IMR-90 (cell line): ENCODE measurements at regions not wholly inside any gene's neighbourhood (a gene's known extent, or its start where the extent isn't known, plus 50 kb on each side); places are given as distances from the start of the nearest gene placed in this dataset.

Source experiments
- ATAC-seq: fragments of 200-7000 bp; cut with Tn5 transposase; 2 replicates; pipeline ENCODE4 v1.9.1; 2020; ENCODE audit warnings: low read depth, mild to moderate bottlenecking, moderate library complexity
- BruUV-seq: library from RNA; stranded (reverse); fragments of 400-500 nt; replicated peaks from 2 replicates; lab custom pipeline; 2021; lab: Mats Ljungman, UMichigan
- CTCF ChIA-PET: fragments of 300-600 bp; formaldehyde crosslinking; extraction: SDS; loops from one replicate; lab custom pipeline; 2021; ENCODE audit warnings: antibody characterized with exemption; lab: Yijun Ruan, JAX
- POLR2A ChIA-PET: fragments of 300-600 bp; sonication (Branson Sonifier 250); formaldehyde crosslinking; loops from one replicate; lab custom pipeline; 2022; ENCODE audit warnings: antibody characterized with exemption; ENCODE audit not compliant: unreplicated experiment; lab: Charles Lee
- DNase-seq: peaks from one replicate; pipeline ENCODE4 v3.0.0; 2013
- H2AFZ ChIP-seq: replicated peaks from 2 replicates; pipeline ENCODE3; 2013; ENCODE audit warnings: low read length, mild to moderate bottlenecking; ENCODE audit not compliant: poor library complexity
- H2AK5ac ChIP-seq: 2 replicates; pipeline ENCODE4 v1.6.1; 2013; ENCODE audit warnings: low read depth, low read length, inconsistent platforms
- H2AK9ac ChIP-seq: replicated peaks from 2 replicates; pipeline ENCODE3; 2013; ENCODE audit warnings: mild to moderate bottlenecking, low read depth, low read length, moderate library complexity; ENCODE audit not compliant: poor library complexity
- H2BK120ac ChIP-seq: 2 replicates; pipeline ENCODE4 v1.6.1; 2013; ENCODE audit warnings: low read depth, low read length, inconsistent platforms
- H2BK15ac ChIP-seq: 3 replicates; pipeline ENCODE4 v1.6.1; 2013; ENCODE audit warnings: low read depth, low read length, inconsistent platforms
- H2BK20ac ChIP-seq: 2 replicates; pipeline ENCODE4 v1.6.1; 2013; ENCODE audit warnings: low read depth, mild to moderate bottlenecking, inconsistent platforms, low read length, moderate library complexity
- H2BK5ac ChIP-seq: 2 replicates; pipeline ENCODE4 v1.6.1; 2013; ENCODE audit warnings: mild to moderate bottlenecking, low read depth, low read length, inconsistent platforms; ENCODE audit not compliant: poor library complexity, severe bottlenecking
- H3K14ac ChIP-seq: replicated peaks from 2 replicates; pipeline ENCODE4 v1.6.1; 2013; ENCODE audit warnings: low read depth, low read length, inconsistent platforms
- H3K18ac ChIP-seq: 2 replicates; pipeline ENCODE4 v1.6.1; 2013; ENCODE audit warnings: low read depth, low read length, control low read depth
- H3K23ac ChIP-seq: 2 replicates; pipeline ENCODE4 v1.6.1; 2013; ENCODE audit warnings: low read depth, low read length, inconsistent platforms
- H3K27ac ChIP-seq: 2 replicates; pipeline ENCODE4 v1.5.1; 2013; ENCODE audit warnings: mild to moderate bottlenecking, control low read depth, low read length; ENCODE audit not compliant: insufficient read depth
- H3K27me3 ChIP-seq: 2 replicates; pipeline ENCODE4 v1.6.1; 2013; ENCODE audit warnings: low read length; ENCODE audit not compliant: control insufficient read depth, insufficient read depth
- H3K36me3 ChIP-seq: 2 replicates; pipeline ENCODE4 v1.6.1; 2013; ENCODE audit warnings: low read length, mixed read lengths; ENCODE audit not compliant: control insufficient read depth, insufficient read depth
- H3K4ac ChIP-seq: 2 replicates; pipeline ENCODE4 v1.6.1; 2013; ENCODE audit warnings: low read depth, low read length, inconsistent platforms
- H3K4me1 ChIP-seq: 2 replicates; pipeline ENCODE4 v1.6.1; 2013; ENCODE audit warnings: low read length, mixed read lengths; ENCODE audit not compliant: control insufficient read depth, insufficient read depth
- H3K4me2 ChIP-seq: 2 replicates; pipeline ENCODE4 v1.6.1; 2013; ENCODE audit warnings: low read depth, mild to moderate bottlenecking, control low read depth, low read length, moderate library complexity
- H3K4me3 ChIP-seq: 2 replicates; pipeline ENCODE4 v1.5.1; 2013; ENCODE audit warnings: low read depth, mild to moderate bottlenecking, control low read depth, low read length, moderate library complexity; ENCODE audit not compliant: insufficient read depth
- H3K56ac ChIP-seq: 2 replicates; pipeline ENCODE4 v1.6.1; 2013; ENCODE audit warnings: low read length, inconsistent platforms; ENCODE audit not compliant: insufficient read depth; ENCODE audit errors: extremely low read depth
- H3K79me1 ChIP-seq, 2 experiments: 2 replicates each; pipeline ENCODE4 v1.6.1; 2013; ENCODE audit warnings: low read length in 2 of 2, inconsistent platforms in 1 of 2, low read depth in 1 of 2
- H3K9ac ChIP-seq: 2 replicates; pipeline ENCODE4 v1.6.1; 2013; ENCODE audit warnings: low read depth, low read length, control low read depth
- H3K9me1 ChIP-seq: 2 replicates; pipeline ENCODE4 v1.6.1; 2013; ENCODE audit warnings: low read length, inconsistent platforms; ENCODE audit not compliant: insufficient read depth
- H3K9me3 ChIP-seq: 2 replicates; pipeline ENCODE4 v1.6.1; 2013; ENCODE audit warnings: low read length; ENCODE audit not compliant: control insufficient read depth, insufficient read depth
- H4K20me1 ChIP-seq: 2 replicates; pipeline ENCODE4 v1.6.1; 2013; ENCODE audit warnings: low read length, inconsistent platforms; ENCODE audit not compliant: insufficient read depth
- H4K5ac ChIP-seq: 2 replicates; pipeline ENCODE4 v1.6.1; 2013; ENCODE audit warnings: mild to moderate bottlenecking, low read depth, low read length, control low read depth
- H4K8ac ChIP-seq, 2 experiments: 2 replicates each; pipeline ENCODE4 v1.6.1; 2013; ENCODE audit warnings: low read depth in 2 of 2, low read length in 2 of 2, control low read depth in 1 of 2, inconsistent platforms in 1 of 2
- H4K91ac ChIP-seq: 2 replicates; pipeline ENCODE4 v1.6.1; 2013; ENCODE audit warnings: low read depth, low read length, inconsistent platforms; ENCODE audit not compliant: insufficient read depth
- BHLHE40 ChIP-seq: fragments of 150-350 bp; IDR thresholded peaks from 2 replicates; pipeline ENCODE4 v1.6.1; 2016; ENCODE audit warnings: mild to moderate bottlenecking, low read depth, low read length
- CEBPB ChIP-seq: IDR thresholded peaks from 2 replicates; pipeline ENCODE4 v1.6.1; 2012; ENCODE audit warnings: low read depth, low read length, improper control_type of control experiment
- CHD1 ChIP-seq: IDR thresholded peaks from 2 replicates; pipeline ENCODE4 v1.6.1; 2012; ENCODE audit warnings: low read depth, low read length, improper control_type of control experiment
- FOS ChIP-seq: fragments of 150-350 bp; IDR thresholded peaks from 2 replicates; pipeline ENCODE4 v1.6.1; 2016; ENCODE audit warnings: low read depth, low read length
- MAFK ChIP-seq: IDR thresholded peaks from 2 replicates; pipeline ENCODE4 v1.6.1; 2012; ENCODE audit warnings: low read depth, low read length, improper control_type of control experiment
- MXI1 ChIP-seq: IDR thresholded peaks from 2 replicates; pipeline ENCODE4 v1.6.1; 2012; ENCODE audit warnings: low read depth, mild to moderate bottlenecking, low read length, moderate library complexity, borderline replicate concordance
- NFE2L2 ChIP-seq: fragments of 150-350 bp; IDR thresholded peaks from 2 replicates; pipeline ENCODE4 v1.6.1; 2016; ENCODE audit warnings: low read depth, mild to moderate bottlenecking, low read length
- POLR2A ChIP-seq: IDR thresholded peaks from 2 replicates; pipeline ENCODE4 v1.6.1; 2012; ENCODE audit warnings: mild to moderate bottlenecking, low read depth, low read length
- RAD21 ChIP-seq: IDR thresholded peaks from 2 replicates; pipeline ENCODE4 v1.6.1; 2012; ENCODE audit warnings: low read length, improper control_type of control experiment
- RCOR1 ChIP-seq: IDR thresholded peaks from 2 replicates; pipeline ENCODE4 v1.6.1; 2012; ENCODE audit warnings: mild to moderate bottlenecking, low read length, improper control_type of control experiment; ENCODE audit not compliant: insufficient replicate concordance
- RFX5 ChIP-seq: IDR thresholded peaks from 2 replicates; pipeline ENCODE4 v1.8.0; 2012; ENCODE audit warnings: low read depth, mild to moderate bottlenecking, low read length, moderate library complexity
- SMC3 ChIP-seq: fragments of 150-350 bp; IDR thresholded peaks from 2 replicates; pipeline ENCODE4 v1.6.1; 2016; ENCODE audit warnings: low read depth, mild to moderate bottlenecking, antibody characterized with exemption, low read length, moderate library complexity
- WGBS, 2 experiments: methylation state at CpG; one replicate each; pipeline versions ENCODE4 v1.1.5 to v1.1.7; 2013; ENCODE audit warnings: missing lambda C conversion rate in 2 of 2; ENCODE audit not compliant: insufficient read length in 1 of 2; ENCODE audit errors: extremely low coverage in 2 of 2; 5-methylcytosine and 5-hydroxymethylcytosine counted together
- dilution Hi-C: fragments of 300-500 bp; cut with HindIII; formaldehyde crosslinking; loops from one replicate; pipeline ENCODE4 v1.14.3; 2018; ENCODE audit warnings: low sequenced_read_pairs; ENCODE audit not compliant: unreplicated experiment
- in situ Hi-C: fragments of 300-500 bp; cut with MboI; formaldehyde crosslinking; loops from 3 replicates; pipeline ENCODE4 v1.14.3; 2019; ENCODE audit warnings: low sequenced_read_pairs, inconsistent platforms, mixed read lengths
- intact Hi-C: fragments of 100-400 bp; cut with micrococcal nuclease; formaldehyde crosslinking; loops from 2 replicates; pipeline ENCODE4 v1.10.0; 2022
- TF ChIP-seq, protein P1 (sequence below): fragments of 150-350 bp; IDR thresholded peaks from 2 replicates; pipeline ENCODE4 v1.6.1; 2016; ENCODE audit warnings: low read depth, mild to moderate bottlenecking, low read length, moderate library complexity, borderline replicate concordance
- TF ChIP-seq, protein P2 (sequence below): conservative IDR thresholded peaks from 2 replicates; pipeline ENCODE4 v1.5.1; 2012; ENCODE audit warnings: mild to moderate bottlenecking, low read depth, low read length, improper control_type of control experiment
- TF ChIP-seq, protein P3 (sequence below): fragments of 150-350 bp; IDR thresholded peaks from 2 replicates; pipeline ENCODE4 v1.6.1; 2017; ENCODE audit warnings: mild to moderate bottlenecking, antibody characterized with exemption, low read length, low read depth

DNA sequence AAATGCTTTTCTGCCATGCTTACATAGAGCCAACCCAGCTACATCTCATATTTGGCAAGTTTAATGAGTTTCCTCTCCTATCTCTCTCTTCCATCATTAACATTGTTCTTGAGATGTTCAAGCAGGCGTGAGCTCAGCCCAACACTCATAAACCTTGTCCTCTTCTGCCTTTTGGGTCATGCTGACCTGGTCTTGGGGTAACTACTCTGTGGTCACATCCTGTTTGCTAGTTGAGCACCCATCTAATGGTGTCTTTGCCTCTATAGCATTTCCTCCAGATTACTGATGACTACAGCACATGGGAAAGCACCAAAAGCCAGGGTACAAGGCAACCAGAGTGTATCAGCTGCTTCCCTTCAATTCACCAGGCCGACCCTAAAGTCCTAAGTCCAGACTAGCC is 366.9 kb upstream of the HNRNPA3 start:
- Histone ChIP-seq H4K91ac (no peak overlapping the region), H2BK20ac (no peak overlapping the region), H3K4me1 (no peaks in the 10 kb centered on the region), H3K36me3 (no peaks in the 10 kb centered on the region), H2BK120ac (no peak overlapping the region), H3K4ac (no peak overlapping the region), H4K5ac (no peak overlapping the region), H3K27me3 (no peaks in the 10 kb centered on the region), H2BK5ac (no peak overlapping the region), H3K14ac (no peak overlapping the region), H2AFZ (no peak overlapping the region), H3K9me3 (no peaks in the 10 kb centered on the region), H3K56ac (no peak overlapping the region), H3K4me3 (no peak overlapping the region), H3K9me1 (no peaks in the 10 kb centered on the region), H3K79me1 (no peaks in the 10 kb centered on the region), H4K20me1 (no peaks in the 10 kb centered on the region), H2AK5ac (no peak overlapping the region), H3K4me2 (no peak overlapping the region), H3K18ac (no peak overlapping the region), H4K8ac (no peak overlapping the region), H3K23ac (no peak overlapping the region), H2BK15ac (no peak overlapping the region), H2AK9ac (no peak overlapping the region), H3K9ac (no peak overlapping the region), H3K27ac (no peak overlapping the region)
- in situ Hi-C loops (no loop called here), dilution Hi-C loops (no loop called here), intact Hi-C loops (loop anchor here (2.0 kb wide), 1 partner anchor 19 kb away; no protein-coding TSS in a partner anchor)
- TF ChIP-seq RFX5 (no peak), BHLHE40 (no peak), FOS (no peak), CEBPB (no peak), NFE2L2 (no peak), POLR2A (no peak), RAD21 (no peak), SMC3 (no peak), RCOR1 (no peak), CHD1 (no peak), MAFK (no peak), MXI1 (no peak)
- TF ChIP-seq, protein P1, sequence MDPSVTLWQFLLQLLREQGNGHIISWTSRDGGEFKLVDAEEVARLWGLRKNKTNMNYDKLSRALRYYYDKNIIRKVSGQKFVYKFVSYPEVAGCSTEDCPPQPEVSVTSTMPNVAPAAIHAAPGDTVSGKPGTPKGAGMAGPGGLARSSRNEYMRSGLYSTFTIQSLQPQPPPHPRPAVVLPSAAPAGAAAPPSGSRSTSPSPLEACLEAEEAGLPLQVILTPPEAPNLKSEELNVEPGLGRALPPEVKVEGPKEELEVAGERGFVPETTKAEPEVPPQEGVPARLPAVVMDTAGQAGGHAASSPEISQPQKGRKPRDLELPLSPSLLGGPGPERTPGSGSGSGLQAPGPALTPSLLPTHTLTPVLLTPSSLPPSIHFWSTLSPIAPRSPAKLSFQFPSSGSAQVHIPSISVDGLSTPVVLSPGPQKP, result no peak
- TF ChIP-seq, protein P2, sequence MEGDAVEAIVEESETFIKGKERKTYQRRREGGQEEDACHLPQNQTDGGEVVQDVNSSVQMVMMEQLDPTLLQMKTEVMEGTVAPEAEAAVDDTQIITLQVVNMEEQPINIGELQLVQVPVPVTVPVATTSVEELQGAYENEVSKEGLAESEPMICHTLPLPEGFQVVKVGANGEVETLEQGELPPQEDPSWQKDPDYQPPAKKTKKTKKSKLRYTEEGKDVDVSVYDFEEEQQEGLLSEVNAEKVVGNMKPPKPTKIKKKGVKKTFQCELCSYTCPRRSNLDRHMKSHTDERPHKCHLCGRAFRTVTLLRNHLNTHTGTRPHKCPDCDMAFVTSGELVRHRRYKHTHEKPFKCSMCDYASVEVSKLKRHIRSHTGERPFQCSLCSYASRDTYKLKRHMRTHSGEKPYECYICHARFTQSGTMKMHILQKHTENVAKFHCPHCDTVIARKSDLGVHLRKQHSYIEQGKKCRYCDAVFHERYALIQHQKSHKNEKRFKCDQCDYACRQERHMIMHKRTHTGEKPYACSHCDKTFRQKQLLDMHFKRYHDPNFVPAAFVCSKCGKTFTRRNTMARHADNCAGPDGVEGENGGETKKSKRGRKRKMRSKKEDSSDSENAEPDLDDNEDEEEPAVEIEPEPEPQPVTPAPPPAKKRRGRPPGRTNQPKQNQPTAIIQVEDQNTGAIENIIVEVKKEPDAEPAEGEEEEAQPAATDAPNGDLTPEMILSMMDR, result no peak
- TF ChIP-seq, protein P3, sequence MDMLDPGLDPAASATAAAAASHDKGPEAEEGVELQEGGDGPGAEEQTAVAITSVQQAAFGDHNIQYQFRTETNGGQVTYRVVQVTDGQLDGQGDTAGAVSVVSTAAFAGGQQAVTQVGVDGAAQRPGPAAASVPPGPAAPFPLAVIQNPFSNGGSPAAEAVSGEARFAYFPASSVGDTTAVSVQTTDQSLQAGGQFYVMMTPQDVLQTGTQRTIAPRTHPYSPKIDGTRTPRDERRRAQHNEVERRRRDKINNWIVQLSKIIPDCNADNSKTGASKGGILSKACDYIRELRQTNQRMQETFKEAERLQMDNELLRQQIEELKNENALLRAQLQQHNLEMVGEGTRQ, result no peak
- WGBS, 2 experiments, result 17% methylated on average over 1 of the region's 2 CpGs; no CpG with 5 or more reads in 1 of the 2 experiments
- no TSS peak for BruUV-seq
- ATAC-seq (no peak), DNase-seq (no peak)
- POLR2A ChIA-PET, result no interaction called here
- CTCF ChIA-PET, result no interaction called here
